WTC11 (cell line): ENCODE measurements at regions not wholly inside any gene's neighbourhood (a gene's known extent, or its start where the extent isn't known, plus 50 kb on each side); places are given as distances from the start of the nearest gene placed in this dataset.

Source experiments
- ATAC-seq: fragments of 200-7000 bp; cut with Tn5 transposase; 2 replicates; pipeline ENCODE4 v1.10.0; 2021; ENCODE audit warnings: mild to moderate bottlenecking, moderate library complexity
- CTCF ChIA-PET: fragments of 300-600 bp; sonication (Branson Sonifier 250); formaldehyde crosslinking; loops from one replicate; lab custom pipeline; 2021; ENCODE audit warnings: antibody characterized with exemption; lab: Charles Lee
- POLR2A ChIA-PET: fragments of 350-600 bp; sonication (Branson Sonifier 250); formaldehyde crosslinking; loops from one replicate; lab custom pipeline; 2021; ENCODE audit warnings: antibody characterized with exemption; lab: Charles Lee
- DNase-seq: peaks from one replicate; pipeline ENCODE4 v3.0.0; 2021; ENCODE audit warnings: low spot score
- H3K27ac Mint-ChIP-seq: 2 replicates; pipeline ENCODE4 v1.8.0; 2021; ENCODE audit warnings: mixed read lengths
- H3K27me3 Mint-ChIP-seq: 2 replicates; pipeline ENCODE4 v1.8.0; 2021; ENCODE audit warnings: low read depth, mild to moderate bottlenecking, moderate library complexity, mixed read lengths
- H3K36me3 Mint-ChIP-seq: 2 replicates; pipeline ENCODE4 v1.8.0; 2021; ENCODE audit warnings: mixed read lengths
- H3K4me1 Mint-ChIP-seq: 2 replicates; pipeline ENCODE4 v1.8.0; 2022; ENCODE audit warnings: mixed read lengths
- H3K4me3 Mint-ChIP-seq: 2 replicates; pipeline ENCODE4 v1.8.0; 2021; ENCODE audit warnings: mild to moderate bottlenecking, moderate library complexity, mixed read lengths
- H3K9me3 Mint-ChIP-seq: 2 replicates; pipeline ENCODE4 v1.8.0; 2021; ENCODE audit warnings: mixed read lengths
- E2F1 ChIP-seq: sonication (generic); formaldehyde crosslinking; IDR thresholded peaks from 2 replicates; pipeline ENCODE4 v1.8.0; 2022; ENCODE audit warnings: mild to moderate bottlenecking, missing genetic modification reagents
- ESRRA ChIP-seq: sonication (generic); formaldehyde crosslinking; IDR thresholded peaks from 2 replicates; pipeline ENCODE4 v1.8.1; 2022; ENCODE audit warnings: mild to moderate bottlenecking, missing genetic modification reagents, borderline replicate concordance
- GABPB1 ChIP-seq: sonication (generic); formaldehyde crosslinking; IDR thresholded peaks from 2 replicates; pipeline ENCODE4 v1.8.1; 2023; ENCODE audit warnings: mild to moderate bottlenecking, missing genetic modification reagents
- GTF2I ChIP-seq: fragments of 250-450 bp; sonication (Bioruptor Pico); conservative IDR thresholded peaks from 2 replicates; pipeline ENCODE4 v1.4.0; 2021; ENCODE audit warnings: mild to moderate bottlenecking
- HMGA2 ChIP-seq: fragments of 250-450 bp; sonication (Bioruptor Pico); IDR thresholded peaks from 2 replicates; pipeline ENCODE4 v1.4.0; 2021; ENCODE audit warnings: mild to moderate bottlenecking, moderate library complexity
- JAZF1 ChIP-seq: fragments of 250-450 bp; sonication (Bioruptor Pico); IDR thresholded peaks from 2 replicates; pipeline ENCODE4 v1.9.0; 2021; ENCODE audit warnings: moderate library complexity, mild to moderate bottlenecking, inconsistent platforms
- JUN ChIP-seq: sonication (generic); formaldehyde crosslinking; IDR thresholded peaks from 2 replicates; pipeline ENCODE4 v1.8.0; 2023; ENCODE audit warnings: mild to moderate bottlenecking, missing genetic modification reagents
- MAX ChIP-seq: sonication (generic); formaldehyde crosslinking; IDR thresholded peaks from 2 replicates; pipeline ENCODE4 v1.8.0; 2022; ENCODE audit warnings: mild to moderate bottlenecking, missing genetic modification reagents
- NFYB ChIP-seq: sonication (generic); formaldehyde crosslinking; conservative IDR thresholded peaks from 2 replicates; pipeline ENCODE4 v1.8.0; 2022; ENCODE audit warnings: low read depth, missing genetic modification reagents
- RELA ChIP-seq: sonication (generic); formaldehyde crosslinking; IDR thresholded peaks from 2 replicates; pipeline ENCODE4 v1.8.1; 2022; ENCODE audit warnings: missing genetic modification reagents, mild to moderate bottlenecking, borderline replicate concordance
- SP1 ChIP-seq: sonication (generic); formaldehyde crosslinking; conservative IDR thresholded peaks from 2 replicates; pipeline ENCODE4 v1.8.1; 2022; ENCODE audit warnings: missing genetic modification reagents
- ZBTB43 ChIP-seq: sonication (generic); formaldehyde crosslinking; IDR thresholded peaks from 2 replicates; pipeline ENCODE4 v1.8.1; 2023; ENCODE audit warnings: mild to moderate bottlenecking, missing genetic modification reagents
- ZNF138 ChIP-seq: sonication (generic); formaldehyde crosslinking; conservative IDR thresholded peaks from 2 replicates; pipeline ENCODE4 v1.8.1; 2022; ENCODE audit warnings: mild to moderate bottlenecking, moderate library complexity, missing genetic modification reagents
- ZNF263 ChIP-seq: sonication (generic); formaldehyde crosslinking; IDR thresholded peaks from 2 replicates; pipeline ENCODE4 v1.8.1; 2022; ENCODE audit warnings: low read depth, mild to moderate bottlenecking, moderate library complexity, missing genetic modification reagents
- ZNF416 ChIP-seq: fragments of 250-450 bp; sonication (Bioruptor Pico); IDR thresholded peaks from 2 replicates; pipeline ENCODE4 v1.9.0; 2021; ENCODE audit warnings: mild to moderate bottlenecking, inconsistent platforms
- ZNF423 ChIP-seq: fragments of 250-450 bp; sonication (Bioruptor Pico); IDR thresholded peaks from 2 replicates; pipeline ENCODE4 v2.1.2; 2022; ENCODE audit warnings: mild to moderate bottlenecking, moderate library complexity

GRCh38 chr16:14373896-14374295 lies 256.2 kb downstream of the PARN start (continued):
- TF ChIP-seq HMGA2 (CRISPR knock-in tag) (no peak), ZNF138 (CRISPR knock-in tag) (no peak), ZNF423 (CRISPR knock-in tag) (no peak), JAZF1 (CRISPR knock-in tag) (no peak), E2F1 (CRISPR knock-in tag) (no peak)

- CTCF ChIA-PET = interaction anchor here (0.6 kb wide), 1 partner anchor 134 kb away, joined by 3 read pairs; no protein-coding TSS in a partner anchor
- POLR2A ChIA-PET = no interaction called here
Observed at GRCh38 chr16:14373406-14373805, 256.7 kb downstream of the PARN start.

GRCh38 chr16:14372471-14372870 lies 257.6 kb downstream of the PARN start:
- Mint-ChIP-seq H3K4me3 (no peak overlapping the region), H3K27ac (no peak overlapping the region), H3K36me3 (no peaks in the 10 kb centered on the region), H3K27me3 (no peaks in the 10 kb centered on the region), H3K4me1 (peaks cover 6% of the 10 kb centered on the region), H3K9me3 (no peaks in the 10 kb centered on the region)
- ChIA-PET CTCF (interaction anchor here (0.7 to 1.3 kb wide), 3 partner anchors 49 to 156 kb away, joined by 3 to 4 read pairs (median 3); no protein-coding TSS in a partner anchor), POLR2A (interaction anchor here (1.2 kb wide), 1 partner anchor 12 kb away, joined by 3 read pairs; no protein-coding TSS in a partner anchor)
- ATAC-seq (peak; percentile 50; the same call in 1 of the 2 replicates), DNase-seq (peak; percentile 32)
- TF ChIP-seq ZNF416 (CRISPR knock-in tag) (no peak), ZNF263 (CRISPR knock-in tag) (no peak)

More at GRCh38 chr16:14373406-14373805, 256.7 kb downstream of the PARN start:
- no peak overlapping the region for H3K4me3 Mint-ChIP-seq
- H3K9me3 Mint-ChIP-seq = no peaks in the 10 kb centered on the region
- peaks cover 10% of the 10 kb centered on the region for H3K4me1 Mint-ChIP-seq
- H3K27me3 Mint-ChIP-seq = no peaks in the 10 kb centered on the region
- no peak overlapping the region for H3K27ac Mint-ChIP-seq
- DNase-seq (no peak), ATAC-seq (no peak)
- H3K36me3 Mint-ChIP-seq = no peaks in the 10 kb centered on the region
- TF ChIP-seq ZBTB43 (no peak), ESRRA (CRISPR knock-in tag) (no peak)

- no peak overlapping the region for H3K27ac Mint-ChIP-seq
- ATAC-seq (peak; percentile 87), DNase-seq (peak; percentile 27)
- H3K36me3 Mint-ChIP-seq = no peaks in the 10 kb centered on the region
- POLR2A ChIA-PET = interaction anchor here (1.2 kb wide), 1 partner anchor 12 kb away, joined by 3 read pairs; no protein-coding TSS in a partner anchor
- H3K4me3 Mint-ChIP-seq = no peak overlapping the region
- H3K4me1 Mint-ChIP-seq = peaks cover 6% of the 10 kb centered on the region
- H3K27me3 Mint-ChIP-seq = no peaks in the 10 kb centered on the region
- CTCF ChIA-PET = interaction anchor here (0.7 to 1.3 kb wide), 3 partner anchors 49 to 157 kb away, joined by 3 to 4 read pairs (median 3); no protein-coding TSS in a partner anchor
- no peak for TF ChIP-seq JUN
- no peak for TF ChIP-seq MAX (CRISPR knock-in tag)
- peak; percentile 31; the same call in 1 of the 2 replicates for TF ChIP-seq NFYB (CRISPR knock-in tag)
- TF ChIP-seq RELA (CRISPR knock-in tag) = no peak
- no peak for TF ChIP-seq ZNF138 (CRISPR knock-in tag)
- peak; percentile 72 for TF ChIP-seq GTF2I
- TF ChIP-seq GABPB1 (CRISPR knock-in tag) = no peak
- no peak for TF ChIP-seq ESRRA (CRISPR knock-in tag)
- TF ChIP-seq SP1 (CRISPR knock-in tag) = no peak
- TF ChIP-seq, all 79 proteins: peak for 2
- H3K9me3 Mint-ChIP-seq = no peaks in the 10 kb centered on the region
Observed at GRCh38 chr16:14371778-14372431, 258.2 kb downstream of the PARN start.
